NT2/D1 (cell line): ENCODE measurements at regions not wholly inside any gene's neighbourhood (a gene's known extent, or its start where the extent isn't known, plus 50 kb on each side); places are given as distances from the start of the nearest gene placed in this dataset.

Experiments used
- DNase-seq: peaks from one replicate; pipeline ENCODE4 v3.0.0-alpha.2; 2011; ENCODE audit warnings: low read depth, low spot score
- H3K27me3 ChIP-seq: 2 replicates; pipeline ENCODE4 v1.6.0; 2011; ENCODE audit warnings: mild to moderate bottlenecking; ENCODE audit not compliant: insufficient read length, insufficient read depth
- H3K36me3 ChIP-seq: 2 replicates; pipeline ENCODE4 v1.6.1; 2011; ENCODE audit warnings: mild to moderate bottlenecking, low read length, mixed read lengths; ENCODE audit not compliant: insufficient read depth, insufficient read length
- H3K4me1 ChIP-seq: 2 replicates; pipeline ENCODE4 v1.5.1; 2011; ENCODE audit not compliant: insufficient read depth, insufficient read length
- H3K4me3 ChIP-seq: 2 replicates; pipeline ENCODE4 v1.5.1; 2011; ENCODE audit warnings: low read depth; ENCODE audit not compliant: insufficient read length
- H3K9ac ChIP-seq: 2 replicates; pipeline ENCODE4 v1.6.0; 2011; ENCODE audit warnings: low read depth; ENCODE audit not compliant: insufficient read length
- H3K9me3 ChIP-seq: 2 replicates; pipeline ENCODE4 v1.5.1; 2011; ENCODE audit warnings: mild to moderate bottlenecking, low read length; ENCODE audit not compliant: insufficient read depth
- SUZ12 ChIP-seq: IDR thresholded peaks from 2 replicates; pipeline ENCODE4 v1.6.1; 2011; ENCODE audit not compliant: insufficient read length, insufficient read depth; ENCODE audit errors: extremely low read depth
- YY1 ChIP-seq: IDR thresholded peaks from 2 replicates; pipeline ENCODE4 v1.6.1; 2011; ENCODE audit not compliant: insufficient read length, insufficient read depth
- ZNF274 ChIP-seq: IDR thresholded peaks from 2 replicates; pipeline ENCODE4 v1.6.1; 2011; ENCODE audit warnings: mild to moderate bottlenecking, low read depth, low read length

- Histone ChIP-seq H3K4me3 (no peak overlapping the region), H3K9ac (no peak overlapping the region), H3K27me3 (no peaks in the 10 kb centered on the region), H3K36me3 (no peaks in the 10 kb centered on the region), H3K9me3 (0 out of 2 replicates have a peak, but pooled peaks cover 10% of the 10 kb centered on the region), H3K4me1 (peaks cover 2% of the 10 kb centered on the region)
- no peak for TF ChIP-seq ZNF274
- no peak for TF ChIP-seq SUZ12
- no peak for DNase-seq
Observed at GRCh38 chr16:63982741-63983140, 1139.1 kb downstream of the CDH11 start.

GRCh38 chr16:63982110-63982509 lies 1139.8 kb downstream of the CDH11 start:
- H3K27me3 ChIP-seq: no peaks in the 10 kb centered on the region
- H3K4me1 ChIP-seq: peaks cover 2% of the 10 kb centered on the region
- TF ChIP-seq ZNF274 (no peak), YY1 (no peak), SUZ12 (no peak)
- no peaks in the 10 kb centered on the region for H3K36me3 ChIP-seq
- H3K4me3 ChIP-seq: no peak overlapping the region
- peak; percentile 13 for DNase-seq
- no peak overlapping the region for H3K9ac ChIP-seq
- H3K9me3 ChIP-seq: 0 out of 2 replicates have a peak, but pooled peaks cover 10% of the 10 kb centered on the region

GRCh38 chr16:63981639-63982038 lies 1140.2 kb downstream of the CDH11 start:
- H3K9ac ChIP-seq: no peak overlapping the region
- 0 out of 2 replicates have a peak, but pooled peaks cover 10% of the 10 kb centered on the region for H3K9me3 ChIP-seq
- peaks cover 2% of the 10 kb centered on the region for H3K4me1 ChIP-seq
- TF ChIP-seq ZNF274 (no peak), YY1 (no peak), SUZ12 (no peak)
- H3K27me3 ChIP-seq: no peaks in the 10 kb centered on the region
- H3K36me3 ChIP-seq: no peaks in the 10 kb centered on the region
- DNase-seq: peak; percentile 25
- H3K4me3 ChIP-seq: no peak overlapping the region

GRCh38 chr16:63980763-63981162 lies 1141.1 kb downstream of the CDH11 start:
- TF ChIP-seq SUZ12 (no peak), YY1 (no peak), ZNF274 (no peak)
- H3K9me3 ChIP-seq: 0 out of 2 replicates have a peak, but pooled peaks cover 10% of the 10 kb centered on the region
- no peak overlapping the region for H3K9ac ChIP-seq
- H3K4me3 ChIP-seq: no peak overlapping the region
- no peaks in the 10 kb centered on the region for H3K27me3 ChIP-seq
- DNase-seq: no peak
- H3K4me1 ChIP-seq: peaks cover 2% of the 10 kb centered on the region
- no peaks in the 10 kb centered on the region for H3K36me3 ChIP-seq

GRCh38 chr16:63978240-63978639 lies 1143.6 kb downstream of the CDH11 start:
- TF ChIP-seq ZNF274: no peak
- no peak for TF ChIP-seq SUZ12
- TF ChIP-seq YY1: no peak
- peak; percentile 25 for DNase-seq
- no peak overlapping the region for H3K9ac ChIP-seq
- no peaks in the 10 kb centered on the region for H3K27me3 ChIP-seq
- no peak overlapping the region for H3K4me3 ChIP-seq
- H3K9me3 ChIP-seq: 0 out of 2 replicates have a peak, but pooled peaks cover 10% of the 10 kb centered on the region
- H3K36me3 ChIP-seq: no peaks in the 10 kb centered on the region
- peaks cover 2% of the 10 kb centered on the region for H3K4me1 ChIP-seq

GRCh38 chr16:63976345-63976744 lies 1145.5 kb downstream of the CDH11 start:
- Histone ChIP-seq H3K9ac (no peak overlapping the region), H3K36me3 (no peaks in the 10 kb centered on the region), H3K4me1 (peaks cover 2% of the 10 kb centered on the region), H3K9me3 (0 out of 2 replicates have a peak, but pooled peaks cover 10% of the 10 kb centered on the region), H3K27me3 (no peaks in the 10 kb centered on the region), H3K4me3 (no peak overlapping the region)
- TF ChIP-seq ZNF274 (no peak), YY1 (no peak), SUZ12 (no peak)
- DNase-seq: no peak

- 0 out of 2 replicates have a peak, but pooled peaks cover 10% of the 10 kb centered on the region for H3K9me3 ChIP-seq
- no peak for DNase-seq
- no peaks in the 10 kb centered on the region for H3K27me3 ChIP-seq
- TF ChIP-seq YY1 (no peak), SUZ12 (no peak), ZNF274 (no peak)
- no peaks in the 10 kb centered on the region for H3K36me3 ChIP-seq
- H3K4me3 ChIP-seq: no peak overlapping the region
- no peak overlapping the region for H3K9ac ChIP-seq
- H3K4me1 ChIP-seq: peaks cover 2% of the 10 kb centered on the region
Observed at GRCh38 chr16:63975669-63976068, 1146.2 kb downstream of the CDH11 start.

GRCh38 chr16:63967966-63968365 lies 1153.9 kb downstream of the CDH11 start:
- Histone ChIP-seq H3K9me3 (no peaks in the 10 kb centered on the region), H3K4me1 (no peaks in the 10 kb centered on the region)

More at GRCh38 chr16:63967966-63968365, 1153.9 kb downstream of the CDH11 start:
- Histone ChIP-seq H3K36me3 (no peaks in the 10 kb centered on the region), H3K27me3 (no peaks in the 10 kb centered on the region), H3K4me3 (no peak overlapping the region), H3K9ac (no peak overlapping the region)
- TF ChIP-seq SUZ12 (no peak), YY1 (no peak)
- no peak for DNase-seq
